Immature natural killer cell (primary cell): ENCODE measurements at regions not wholly inside any gene's neighbourhood (a gene's known extent, or its start where the extent isn't known, plus 50 kb on each side); places are given as distances from the start of the nearest gene placed in this dataset.

ENCODE experiments used
- DNase-seq, 3 donors: peaks; one replicate each; pipeline ENCODE4 v3.0.0; 2022; ENCODE audit warnings: mixed read lengths in 1 of 3
- H3K27ac Mint-ChIP-seq, 6 donors: one replicate each; pipeline ENCODE4 v1.8.0; 2020; ENCODE audit warnings: mixed read lengths in 6 of 6, mild to moderate bottlenecking in 5 of 6, inconsistent platforms in 4 of 6, moderate library complexity in 3 of 6
- H3K27me3 Mint-ChIP-seq, 3 donors: one replicate each; pipeline ENCODE4 v1.8.0; 2020 to 2021; ENCODE audit warnings: low read depth in 3 of 3, mild to moderate bottlenecking in 3 of 3, mixed read lengths in 3 of 3, moderate library complexity in 3 of 3, inconsistent platforms in 1 of 3
- H3K36me3 Mint-ChIP-seq, 3 donors: one replicate each; pipeline ENCODE4 v1.8.0; 2020; ENCODE audit warnings: mixed read lengths in 3 of 3, inconsistent platforms in 2 of 3, mild to moderate bottlenecking in 2 of 3
- H3K4me1 Mint-ChIP-seq, 2 donors: one replicate each; pipeline ENCODE4 v1.8.0; 2020; ENCODE audit warnings: inconsistent platforms in 2 of 2, mild to moderate bottlenecking in 2 of 2, mixed read lengths in 2 of 2, moderate library complexity in 1 of 2
- H3K4me3 Mint-ChIP-seq, 5 donors: one replicate each; pipeline ENCODE4 v1.8.0; 2020; ENCODE audit warnings: mild to moderate bottlenecking in 5 of 5, mixed read lengths in 5 of 5, inconsistent platforms in 3 of 5, moderate library complexity in 3 of 5
- H3K9me3 Mint-ChIP-seq, 6 donors: one replicate each; pipeline ENCODE4 v1.8.0; 2020; ENCODE audit warnings: mild to moderate bottlenecking in 6 of 6, mixed read lengths in 6 of 6, inconsistent platforms in 4 of 6, moderate library complexity in 3 of 6

- Mint-ChIP-seq H3K9me3 (peaks cover 0 to 9% (median under 1%) of the 10 kb centered on the region in 6 donors), H3K36me3 (no peaks in the 10 kb centered on the region), H3K27me3 (peaks cover 0 to 4% (median 0%) of the 10 kb centered on the region in 3 donors), H3K27ac (no peak overlapping the region), H3K4me1 (no peaks in the 10 kb centered on the region), H3K4me3 (no peak overlapping the region)
- DNase-seq, result no peak
Observed at GRCh38 chr4:17189401-17189720, 290.9 kb upstream of the LDB2 start.

- no peak for DNase-seq
- Mint-ChIP-seq H3K27ac (no peak overlapping the region), H3K4me3 (no peak overlapping the region), H3K27me3 (peaks cover 0 to 2% (median 0%) of the 10 kb centered on the region in 3 donors), H3K9me3 (peaks cover 0 to 8% (median under 1%) of the 10 kb centered on the region in 6 donors), H3K36me3 (no peaks in the 10 kb centered on the region), H3K4me1 (no peaks in the 10 kb centered on the region)
Observed at GRCh38 chr4:17188547-17189400, 290.3 kb upstream of the LDB2 start.

GRCh38 chr4:17188125-17188524, 289.7 kb upstream of the LDB2 start:
- no peak for DNase-seq
- no peaks in the 10 kb centered on the region for H3K4me1 Mint-ChIP-seq
- no peaks in the 10 kb centered on the region for H3K36me3 Mint-ChIP-seq
- H3K4me3 Mint-ChIP-seq, result no peak overlapping the region
- peaks cover 0 to 2% (median 0%) of the 10 kb centered on the region in 3 donors for H3K27me3 Mint-ChIP-seq
- no peak overlapping the region for H3K27ac Mint-ChIP-seq
- H3K9me3 Mint-ChIP-seq, result peaks cover 0 to 8% (median under 1%) of the 10 kb centered on the region in 6 donors

GRCh38 chr4:17187003-17187402, 288.6 kb upstream of the LDB2 start:
- Mint-ChIP-seq H3K9me3 (peaks cover 0 to 13% (median under 1%) of the 10 kb centered on the region in 6 donors), H3K27ac (no peak overlapping the region), H3K4me3 (no peak overlapping the region), H3K4me1 (no peaks in the 10 kb centered on the region), H3K27me3 (peaks cover 0 to 2% (median 0%) of the 10 kb centered on the region in 3 donors), H3K36me3 (no peaks in the 10 kb centered on the region)
- DNase-seq, result no peak

GRCh38 chr4:17182888-17183287, 284.4 kb upstream of the LDB2 start:
- no peak overlapping the region for H3K27ac Mint-ChIP-seq
- peaks cover 0 to 11% (median under 1%) of the 10 kb centered on the region in 6 donors for H3K9me3 Mint-ChIP-seq
- H3K36me3 Mint-ChIP-seq, result no peaks in the 10 kb centered on the region
- no peak overlapping the region for H3K4me3 Mint-ChIP-seq
- peaks cover 0 to 8% of the 10 kb centered on the region in 2 donors for H3K4me1 Mint-ChIP-seq
- H3K27me3 Mint-ChIP-seq, result peaks cover 0 to 2% (median 0%) of the 10 kb centered on the region in 3 donors
- no peak for DNase-seq

- peaks cover 0 to 3% (median under 1%) of the 10 kb centered on the region in 6 donors for H3K9me3 Mint-ChIP-seq
- peaks cover 0 to 1% of the 10 kb centered on the region in 2 donors for H3K4me1 Mint-ChIP-seq
- no peaks in the 10 kb centered on the region for H3K36me3 Mint-ChIP-seq
- DNase-seq, result no peak
- H3K4me3 Mint-ChIP-seq, result no peak overlapping the region
- peaks cover 0 to 2% (median 2%) of the 10 kb centered on the region in 3 donors for H3K27me3 Mint-ChIP-seq
- H3K27ac Mint-ChIP-seq, result no peak overlapping the region
Observed at GRCh38 chr4:17174751-17175150, 276.3 kb upstream of the LDB2 start.

- no peak for DNase-seq
- no peak overlapping the region for H3K27ac Mint-ChIP-seq
- no peaks in the 10 kb centered on the region for H3K4me1 Mint-ChIP-seq
- peaks cover 0 to 3% (median 0%) of the 10 kb centered on the region in 6 donors for H3K9me3 Mint-ChIP-seq
- H3K36me3 Mint-ChIP-seq, result no peaks in the 10 kb centered on the region
- no peak overlapping the region for H3K4me3 Mint-ChIP-seq
- peaks cover 0 to 2% (median 2%) of the 10 kb centered on the region in 3 donors for H3K27me3 Mint-ChIP-seq
Observed at GRCh38 chr4:17173300-17173699, 274.9 kb upstream of the LDB2 start.

GRCh38 chr4:17170131-17170530, 271.7 kb upstream of the LDB2 start:
- H3K9me3 Mint-ChIP-seq, result peaks cover 0 to 4% (median 0%) of the 10 kb centered on the region in 6 donors
- H3K27me3 Mint-ChIP-seq, result peaks cover 0 to 3% (median 2%) of the 10 kb centered on the region in 3 donors
- no peak overlapping the region for H3K4me3 Mint-ChIP-seq
- H3K36me3 Mint-ChIP-seq, result no peaks in the 10 kb centered on the region
- no peak overlapping the region for H3K27ac Mint-ChIP-seq
- DNase-seq, result no peak
- H3K4me1 Mint-ChIP-seq, result no peaks in the 10 kb centered on the region

GRCh38 chr4:17169699-17170098, 271.3 kb upstream of the LDB2 start:
- Mint-ChIP-seq H3K27ac (no peak overlapping the region), H3K9me3 (peaks cover 0 to 4% (median 0%) of the 10 kb centered on the region in 6 donors), H3K4me3 (no peak overlapping the region), H3K27me3 (peaks cover 0 to 3% (median 0%) of the 10 kb centered on the region in 3 donors), H3K4me1 (no peaks in the 10 kb centered on the region), H3K36me3 (no peaks in the 10 kb centered on the region)
- no peak for DNase-seq

GRCh38 chr4:17168571-17168970, 270.1 kb upstream of the LDB2 start:
- DNase-seq, result no peak
- Mint-ChIP-seq H3K9me3 (peaks cover 0 to 10% (median 3%) of the 10 kb centered on the region in 6 donors), H3K4me3 (no peak overlapping the region), H3K4me1 (no peaks in the 10 kb centered on the region), H3K36me3 (peaks cover 0 to 5% (median 0%) of the 10 kb centered on the region in 3 donors), H3K27ac (no peak overlapping the region), H3K27me3 (peaks cover 0 to 2% (median 0%) of the 10 kb centered on the region in 3 donors)

- Mint-ChIP-seq H3K4me1 (no peaks in the 10 kb centered on the region), H3K36me3 (peaks cover 0 to 5% (median 0%) of the 10 kb centered on the region in 3 donors), H3K4me3 (no peak overlapping the region), H3K27ac (no peak overlapping the region), H3K27me3 (peaks cover 0 to 2% (median 0%) of the 10 kb centered on the region in 3 donors), H3K9me3 (peaks cover 0 to 13% (median 6%) of the 10 kb centered on the region in 6 donors)
- no peak for DNase-seq
Observed at GRCh38 chr4:17166954-17167353, 268.5 kb upstream of the LDB2 start.

GRCh38 chr4:17165286-17165685, 266.8 kb upstream of the LDB2 start:
- DNase-seq, result no peak
- Mint-ChIP-seq H3K27ac (no peak overlapping the region), H3K9me3 (peaks cover 3 to 18% (median 8%) of the 10 kb centered on the region in 6 donors), H3K36me3 (peaks cover 0 to 5% (median 0%) of the 10 kb centered on the region in 3 donors), H3K4me3 (no peak overlapping the region), H3K4me1 (no peaks in the 10 kb centered on the region), H3K27me3 (peaks cover 0 to 3% (median 2%) of the 10 kb centered on the region in 3 donors)

- H3K27ac Mint-ChIP-seq, result no peak overlapping the region
- peaks cover 3 to 18% (median 8%) of the 10 kb centered on the region in 6 donors for H3K9me3 Mint-ChIP-seq
- H3K27me3 Mint-ChIP-seq, result peaks cover 0 to 3% (median 2%) of the 10 kb centered on the region in 3 donors
- H3K4me3 Mint-ChIP-seq, result no peak overlapping the region
- no peak for DNase-seq
- peaks cover 0 to 5% (median 0%) of the 10 kb centered on the region in 3 donors for H3K36me3 Mint-ChIP-seq
- H3K4me1 Mint-ChIP-seq, result no peaks in the 10 kb centered on the region
Observed at GRCh38 chr4:17164666-17165065, 266.2 kb upstream of the LDB2 start.

- Mint-ChIP-seq H3K4me3 (no peak overlapping the region), H3K36me3 (peaks cover 0 to 5% (median 0%) of the 10 kb centered on the region in 3 donors), H3K9me3 (peaks cover 3 to 18% (median 8%) of the 10 kb centered on the region in 6 donors), H3K4me1 (no peaks in the 10 kb centered on the region), H3K27ac (no peak overlapping the region), H3K27me3 (peaks cover 0 to 3% (median 2%) of the 10 kb centered on the region in 3 donors)
- DNase-seq, result no peak
Observed at GRCh38 chr4:17163156-17163771, 264.8 kb upstream of the LDB2 start.
